ENCODE measurements at regions not wholly inside any gene's neighbourhood (a gene's known extent, or its start where the extent isn't known, plus 50 kb on each side); places are given as distances from the start of the nearest gene placed in this dataset.

DNA sequence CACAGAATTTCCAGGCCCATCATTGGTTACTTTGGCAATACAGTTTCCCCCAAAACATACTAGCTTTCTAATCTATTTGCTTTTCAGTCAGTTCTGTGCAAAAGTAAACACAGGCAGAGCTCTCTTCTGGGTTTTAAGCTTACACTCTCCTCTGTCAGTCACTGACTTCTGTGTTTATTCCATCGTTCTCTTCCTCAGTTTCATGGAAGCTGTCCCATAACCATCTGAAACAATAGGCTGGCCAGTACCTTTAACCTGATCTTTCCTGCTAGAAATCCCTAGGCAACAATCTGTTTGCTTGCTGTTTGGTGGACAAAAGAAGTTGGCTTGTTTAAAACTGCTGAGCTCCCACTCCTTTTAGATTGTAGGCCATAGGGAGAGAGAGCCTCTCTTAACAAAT is 431.5 kb downstream of the HACE1 start:
- DNase-seq (ENCODE audit: low read depth, low spot score), result no peak

DNA sequence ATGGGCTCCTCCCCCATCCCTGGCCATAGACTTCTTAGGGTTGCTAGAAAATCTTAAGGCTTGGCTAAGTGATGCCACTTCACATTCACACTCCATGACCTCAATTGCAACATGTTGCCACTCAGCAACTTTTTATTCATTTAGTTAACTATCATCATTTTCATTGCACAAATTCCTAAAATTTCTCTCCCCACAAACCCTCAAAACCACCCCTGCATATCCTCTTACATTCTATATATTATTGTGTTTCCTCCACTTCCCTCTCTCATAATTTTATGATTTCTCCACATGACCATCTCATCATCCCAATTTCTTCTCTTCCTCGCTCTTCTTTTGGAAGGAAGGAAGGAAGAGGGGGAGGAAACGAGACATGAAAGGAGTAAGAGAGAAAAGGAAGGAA is 436.0 kb downstream of the HACE1 start:
- DNase-seq (ENCODE audit: low read depth, low spot score), result no peak

- DNase-seq (ENCODE audit: low read depth, low spot score), result no peak
These were observed 438.1 kb downstream of the HACE1 start for GRCh38 chr6:104421650-104422049.

- DNase-seq (ENCODE audit: low read depth, low spot score), result no peak
These were observed 440.9 kb downstream of the HACE1 start for GRCh38 chr6:104418839-104419238.

DNA sequence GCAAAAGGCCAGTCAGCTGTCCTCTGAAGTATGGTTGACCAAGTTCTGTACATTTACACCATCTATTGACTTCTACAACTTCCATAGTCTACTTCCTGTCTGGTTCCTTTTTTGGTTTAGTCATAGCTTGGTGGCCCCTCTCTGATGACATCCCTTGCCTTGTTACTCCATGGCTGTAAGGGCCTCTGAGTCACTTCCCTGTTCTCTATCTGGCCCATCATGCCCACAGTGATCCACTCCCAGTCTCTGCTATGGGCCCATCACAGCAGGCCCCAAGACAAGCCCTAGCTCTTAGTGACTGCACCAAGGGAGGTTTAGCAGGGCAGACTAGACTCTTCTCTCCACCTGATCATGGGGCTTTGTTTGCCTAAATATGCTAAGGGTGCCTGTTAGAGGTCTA is 441.6 kb downstream of the HACE1 start:
- no peak for DNase-seq (ENCODE audit: low read depth, low spot score)

- no peak for DNase-seq (ENCODE audit: low read depth, low spot score)
These were observed 445.0 kb downstream of the HACE1 start for GRCh38 chr6:104414723-104415122.

GRCh38 chr6:104413767-104414166 is 446.0 kb downstream of the HACE1 start:
- DNase-seq (ENCODE audit: low read depth, low spot score), result no peak

DNA sequence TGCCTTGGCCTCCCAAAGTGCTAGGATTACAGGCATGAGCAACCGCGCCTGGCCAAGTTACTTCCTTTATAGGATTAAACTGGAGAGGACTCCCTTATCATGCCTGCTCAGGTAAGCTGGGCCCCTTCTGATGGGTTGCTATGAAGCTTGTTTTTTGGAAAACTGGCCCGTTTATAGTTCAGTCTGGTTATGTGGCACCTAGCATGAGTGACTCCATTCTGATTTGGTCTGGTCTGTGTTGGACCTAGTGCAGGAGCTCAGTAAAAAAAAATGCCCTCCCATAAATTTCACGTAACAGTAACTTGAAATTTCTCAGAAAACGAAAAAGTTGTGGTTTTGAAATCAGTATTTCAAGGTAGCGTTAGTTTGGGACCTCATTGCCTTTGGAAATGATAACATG is 448.4 kb downstream of the HACE1 start:
- no peak for DNase-seq (ENCODE audit: low read depth, low spot score)

- no peak for DNase-seq (ENCODE audit: low read depth, low spot score)
These were observed 449.8 kb downstream of the HACE1 start for GRCh38 chr6:104409913-104410312.

- no peak for DNase-seq (ENCODE audit: low read depth, low spot score)
These were observed 451.8 kb downstream of the HACE1 start for GRCh38 chr6:104407957-104408356.

- DNase-seq (ENCODE audit: low read depth, low spot score), result no peak
These were observed 455.3 kb downstream of the HACE1 start for GRCh38 chr6:104404377-104404776.

- no peak for DNase-seq (ENCODE audit: low read depth, low spot score)
These were observed 457.1 kb downstream of the HACE1 start for GRCh38 chr6:104402572-104402971.

DNA sequence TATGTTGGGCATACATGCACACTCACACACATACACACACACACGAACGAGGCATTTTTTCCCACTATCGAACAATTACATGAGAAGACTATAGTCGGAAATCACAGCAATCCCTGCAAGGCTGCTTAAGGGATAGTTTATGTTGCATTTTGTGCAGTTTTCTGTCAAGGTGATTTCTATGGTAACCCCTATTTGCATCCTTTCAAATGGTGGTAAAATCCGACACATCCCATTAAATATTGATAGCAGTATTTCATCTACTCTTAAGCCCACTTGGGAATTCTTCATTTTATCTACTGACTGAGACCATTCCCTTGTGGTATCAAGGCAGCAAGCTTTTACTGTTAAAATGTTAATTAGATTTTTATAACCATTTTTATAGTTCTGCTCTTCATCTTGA is 457.8 kb downstream of the HACE1 start:
- no peak for DNase-seq (ENCODE audit: low read depth, low spot score)

GRCh38 chr6:104400844-104401243 is 458.9 kb downstream of the HACE1 start:
- no peak for DNase-seq (ENCODE audit: low read depth, low spot score)

GRCh38 chr6:104396077-104396476 is 463.6 kb downstream of the HACE1 start:
- DNase-seq (ENCODE audit: low read depth, low spot score), result no peak

GRCh38 chr6:104381907-104382306 is 477.8 kb downstream of the HACE1 start:
- DNase-seq (ENCODE audit: low read depth, low spot score), result no peak

DNA sequence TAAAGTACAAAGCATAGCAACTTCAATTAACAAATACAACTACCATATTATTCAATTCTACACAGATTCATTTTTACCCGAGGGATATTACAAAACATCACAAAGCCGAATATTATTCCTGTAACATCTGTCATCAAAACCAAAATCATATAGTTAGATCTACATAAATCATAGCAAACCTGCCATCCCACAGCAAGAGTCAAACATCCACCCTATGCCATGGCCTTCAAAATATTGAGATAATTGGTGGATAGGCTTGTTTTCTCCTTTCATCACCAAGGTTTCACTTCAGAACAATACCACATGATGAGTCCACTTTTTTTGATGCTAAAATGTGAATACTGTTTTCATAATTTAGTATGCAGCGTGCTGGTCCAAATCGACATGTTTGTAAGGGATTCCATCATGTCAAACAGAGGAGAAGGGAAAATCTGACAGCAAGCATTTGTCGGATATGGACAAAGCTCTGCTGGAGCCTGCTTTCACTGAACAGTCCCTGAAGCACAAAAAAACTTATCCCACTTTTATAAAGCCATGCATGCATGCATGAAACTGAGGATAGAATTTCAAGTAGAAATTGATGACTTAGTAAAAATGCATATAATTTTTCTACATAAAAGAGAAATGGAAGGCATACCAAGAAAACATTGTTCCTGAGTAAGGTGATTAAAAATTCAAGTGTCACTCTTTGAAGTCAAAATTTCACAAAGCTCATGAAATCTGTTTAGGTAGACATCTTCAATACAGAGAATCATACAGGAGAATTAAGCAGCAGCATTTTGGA is 494.1 kb downstream of the HACE1 start:
- no peak for DNase-seq (ENCODE audit: low read depth, low spot score)

DNA sequence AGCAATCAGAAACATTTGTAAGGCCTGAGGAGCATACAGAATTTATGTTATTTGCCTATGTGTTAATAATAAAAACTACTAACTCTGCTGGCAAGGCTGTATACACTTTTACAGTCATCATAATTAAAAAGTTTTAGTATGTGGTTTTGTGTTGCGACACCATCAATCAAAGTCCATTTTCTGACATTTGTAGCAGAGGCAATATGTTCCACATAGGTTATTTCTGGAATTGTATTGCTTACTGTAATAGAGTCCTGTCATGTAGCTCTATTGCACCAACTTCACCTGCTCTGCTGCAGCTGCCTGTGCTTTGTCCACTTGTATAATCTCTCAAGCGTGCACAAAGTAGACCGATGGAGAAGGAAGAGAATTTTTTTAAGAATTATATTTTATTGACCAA is 501.8 kb downstream of the HACE1 start:
- DNase-seq (ENCODE audit: low read depth, low spot score), result no peak

DNA sequence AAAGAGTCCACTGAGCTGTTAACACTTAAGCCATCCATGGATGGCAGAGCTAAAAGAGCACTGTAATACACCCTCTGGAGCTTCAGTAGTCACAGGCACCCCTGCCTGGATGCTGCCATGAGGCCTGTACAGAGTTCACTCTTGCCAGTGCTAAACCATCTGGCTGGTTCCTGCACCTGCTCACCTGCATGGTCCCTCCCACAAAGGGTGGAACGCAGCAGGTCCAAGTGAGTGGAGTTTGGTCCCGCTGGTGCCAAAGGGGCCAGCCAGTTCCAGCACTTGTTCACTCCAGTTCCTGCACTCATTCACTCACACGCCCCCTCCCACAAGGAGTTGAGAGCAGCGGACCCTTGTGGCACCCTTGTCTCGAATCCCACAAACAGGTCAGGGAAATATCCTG is 503.5 kb downstream of the HACE1 start:
- DNase-seq (ENCODE audit: low read depth, low spot score), result no peak

DNA sequence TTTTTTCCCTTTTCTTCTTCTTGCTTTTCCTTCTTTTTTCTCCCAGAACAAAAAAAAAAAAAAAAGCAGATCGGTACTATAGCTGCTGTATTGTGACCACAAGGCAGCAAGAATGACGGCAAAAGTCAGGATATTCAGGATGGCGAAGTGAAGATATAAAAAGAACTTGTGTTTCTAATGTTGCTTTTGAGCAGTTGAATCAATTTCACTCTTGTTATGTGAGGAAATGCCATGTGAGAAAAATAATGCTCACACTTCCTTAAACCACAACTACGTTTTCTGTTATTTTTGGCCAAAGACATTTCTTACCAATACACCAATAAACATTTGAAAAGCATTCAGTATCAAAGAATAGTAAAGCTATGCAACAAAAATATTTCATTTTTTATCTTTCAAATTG is 510.5 kb downstream of the HACE1 start:
- no peak for DNase-seq (ENCODE audit: low read depth, low spot score)

DNA sequence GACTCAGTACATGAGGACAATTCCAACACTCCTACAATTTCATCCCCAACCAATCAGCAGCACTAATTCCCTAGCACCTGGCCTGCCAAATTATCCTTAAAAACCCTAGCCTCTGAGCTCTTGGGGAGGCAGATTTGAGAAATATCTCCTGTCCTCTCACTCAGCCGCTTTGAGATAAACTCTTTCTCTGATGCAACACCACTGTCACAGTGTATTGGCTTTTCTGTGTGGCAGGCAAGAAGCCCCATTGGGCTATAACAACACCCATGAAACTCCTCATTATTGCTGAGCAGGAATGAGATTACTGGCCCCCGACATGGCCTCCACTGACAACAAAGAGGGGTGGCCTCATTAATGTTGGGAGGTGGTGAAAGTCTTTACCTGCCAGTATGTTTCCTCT is 515.5 kb downstream of the HACE1 start:
- no peak for DNase-seq (ENCODE audit: low read depth, low spot score)

DNA sequence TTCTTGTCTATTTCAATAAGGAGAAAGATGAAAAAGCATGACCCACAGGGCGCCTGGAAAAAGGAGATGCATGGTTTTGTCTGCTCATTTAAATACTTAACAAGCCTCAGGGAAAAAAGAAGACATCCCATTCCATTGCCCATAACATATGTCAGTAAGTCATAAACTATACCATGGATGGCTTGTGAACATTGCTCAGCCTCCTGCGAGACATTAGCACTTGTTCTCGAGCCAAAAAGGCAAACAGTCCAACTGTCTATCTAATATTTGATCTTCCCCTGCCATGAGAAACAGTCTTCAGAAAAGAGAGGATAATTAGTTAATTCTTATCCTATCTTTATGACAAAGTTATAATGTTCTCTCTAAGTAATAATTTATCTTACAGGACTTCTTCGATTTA is 527.4 kb downstream of the HACE1 start:
- DNase-seq (ENCODE audit: low read depth, low spot score), result no peak

DNA sequence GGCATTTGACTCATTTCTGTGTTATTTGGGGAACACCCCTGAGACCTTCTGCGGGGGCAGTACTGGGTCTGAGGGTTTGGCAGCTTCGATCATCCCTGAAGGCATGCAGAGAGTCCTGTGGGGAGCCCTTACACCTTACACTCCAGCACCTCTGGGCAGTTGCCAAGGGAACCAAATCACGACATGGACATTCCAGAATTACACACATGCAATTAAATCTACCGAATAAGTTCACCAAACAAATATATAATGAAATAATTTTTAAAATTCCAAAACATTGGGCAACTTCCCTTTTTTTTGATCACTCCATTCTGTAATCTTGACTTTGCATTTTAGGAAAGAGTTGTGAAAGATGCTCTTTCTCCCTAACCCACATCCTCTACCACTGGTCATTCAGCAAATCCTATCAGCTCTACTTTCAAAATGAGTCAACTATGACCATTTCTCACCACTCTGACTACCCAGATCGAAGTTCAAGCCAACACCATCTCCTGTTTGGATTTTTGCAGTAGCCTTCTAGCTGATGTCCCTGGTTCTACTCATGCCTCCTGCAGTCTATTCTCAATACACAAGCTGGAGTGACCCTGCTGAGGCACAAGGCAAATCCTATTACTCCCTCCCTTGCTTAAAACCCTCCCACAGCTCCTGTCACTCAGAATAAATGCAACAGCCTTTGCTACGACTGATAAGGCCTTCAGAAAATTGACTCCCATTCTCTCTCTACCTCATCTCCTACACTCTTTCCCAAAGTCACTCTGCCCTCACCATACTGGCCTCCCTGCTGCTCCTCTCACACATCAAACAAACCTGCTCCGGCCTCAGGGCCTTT is 533.3 kb downstream of the HACE1 start:
- no peak for DNase-seq (ENCODE audit: low read depth, low spot score)

Data from pulmonary artery endothelial cell (primary cell).